ENCODE measurements at regions not wholly inside any gene's neighbourhood (a gene's known extent, or its start where the extent isn't known, plus 50 kb on each side); places are given as distances from the start of the nearest gene placed in this dataset.

GRCh38 chr12:89932954-89933353 lies 224.3 kb upstream of the ATP2B1 start:
- TF ChIP-seq CTCF (conservative IDR thresholded peaks at IDR 0.05 in 1 of 2, IDR thresholded peaks at IDR 0.05 in 1 of 2; ENCODE audit: low read depth in 1 of 2, low read length in 2 of 2) = no peak
- TF ChIP-seq EZH2 (IDR thresholded peaks at IDR 0.05; ENCODE audit: low read length, missing control alignments) = no peak
